ENCODE measurements at regions not wholly inside any gene's neighbourhood (a gene's known extent, or its start where the extent isn't known, plus 50 kb on each side); places are given as distances from the start of the nearest gene placed in this dataset.

DNA sequence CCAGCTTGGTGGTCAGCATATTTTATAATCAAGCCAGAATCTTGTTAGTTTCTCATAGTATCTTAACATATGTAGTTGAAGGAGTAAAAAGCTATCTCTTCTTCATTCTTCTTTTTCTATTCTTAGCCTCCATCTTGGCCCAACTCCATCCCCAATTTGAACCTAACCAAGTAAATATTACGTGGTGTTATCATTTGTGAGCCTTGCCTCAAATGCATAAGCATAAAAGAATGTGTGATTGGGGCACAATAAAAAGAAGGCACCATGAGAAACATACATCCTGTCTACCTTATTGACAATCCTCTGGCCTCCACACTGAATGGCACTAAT lies 181.4 kb upstream of the BMP4 start:
- no peak for TF ChIP-seq FOXM1 (IDR thresholded peaks at IDR 0.05; ENCODE audit: borderline replicate concordance, low read depth)
- TF ChIP-seq, protein P1, sequence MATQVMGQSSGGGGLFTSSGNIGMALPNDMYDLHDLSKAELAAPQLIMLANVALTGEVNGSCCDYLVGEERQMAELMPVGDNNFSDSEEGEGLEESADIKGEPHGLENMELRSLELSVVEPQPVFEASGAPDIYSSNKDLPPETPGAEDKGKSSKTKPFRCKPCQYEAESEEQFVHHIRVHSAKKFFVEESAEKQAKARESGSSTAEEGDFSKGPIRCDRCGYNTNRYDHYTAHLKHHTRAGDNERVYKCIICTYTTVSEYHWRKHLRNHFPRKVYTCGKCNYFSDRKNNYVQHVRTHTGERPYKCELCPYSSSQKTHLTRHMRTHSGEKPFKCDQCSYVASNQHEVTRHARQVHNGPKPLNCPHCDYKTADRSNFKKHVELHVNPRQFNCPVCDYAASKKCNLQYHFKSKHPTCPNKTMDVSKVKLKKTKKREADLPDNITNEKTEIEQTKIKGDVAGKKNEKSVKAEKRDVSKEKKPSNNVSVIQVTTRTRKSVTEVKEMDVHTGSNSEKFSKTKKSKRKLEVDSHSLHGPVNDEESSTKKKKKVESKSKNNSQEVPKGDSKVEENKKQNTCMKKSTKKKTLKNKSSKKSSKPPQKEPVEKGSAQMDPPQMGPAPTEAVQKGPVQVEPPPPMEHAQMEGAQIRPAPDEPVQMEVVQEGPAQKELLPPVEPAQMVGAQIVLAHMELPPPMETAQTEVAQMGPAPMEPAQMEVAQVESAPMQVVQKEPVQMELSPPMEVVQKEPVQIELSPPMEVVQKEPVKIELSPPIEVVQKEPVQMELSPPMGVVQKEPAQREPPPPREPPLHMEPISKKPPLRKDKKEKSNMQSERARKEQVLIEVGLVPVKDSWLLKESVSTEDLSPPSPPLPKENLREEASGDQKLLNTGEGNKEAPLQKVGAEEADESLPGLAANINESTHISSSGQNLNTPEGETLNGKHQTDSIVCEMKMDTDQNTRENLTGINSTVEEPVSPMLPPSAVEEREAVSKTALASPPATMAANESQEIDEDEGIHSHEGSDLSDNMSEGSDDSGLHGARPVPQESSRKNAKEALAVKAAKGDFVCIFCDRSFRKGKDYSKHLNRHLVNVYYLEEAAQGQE (IDR thresholded peaks at IDR 0.05; ENCODE audit: low read depth): no peak
- no peak for TF ChIP-seq RAD21 (IDR thresholded peaks at IDR 0.05; ENCODE audit: low read depth)
- TF ChIP-seq CREB1 (IDR thresholded peaks at IDR 0.05; ENCODE audit: low read depth): no peak
- no peak for TF ChIP-seq EGR1 (IDR thresholded peaks at IDR 0.05)
- no peak for TF ChIP-seq TCF12 (IDR thresholded peaks at IDR 0.05; ENCODE audit: low read depth)
- TF ChIP-seq NFIC (IDR thresholded peaks at IDR 0.05): no peak
- no peak for TF ChIP-seq CEBPB (IDR thresholded peaks at IDR 0.05)
- TF ChIP-seq, protein P2, sequence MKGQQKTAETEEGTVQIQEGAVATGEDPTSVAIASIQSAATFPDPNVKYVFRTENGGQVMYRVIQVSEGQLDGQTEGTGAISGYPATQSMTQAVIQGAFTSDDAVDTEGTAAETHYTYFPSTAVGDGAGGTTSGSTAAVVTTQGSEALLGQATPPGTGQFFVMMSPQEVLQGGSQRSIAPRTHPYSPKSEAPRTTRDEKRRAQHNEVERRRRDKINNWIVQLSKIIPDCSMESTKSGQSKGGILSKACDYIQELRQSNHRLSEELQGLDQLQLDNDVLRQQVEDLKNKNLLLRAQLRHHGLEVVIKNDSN (IDR thresholded peaks at IDR 0.05): no peak
- TF ChIP-seq ZBTB7A (IDR thresholded peaks at IDR 0.05; ENCODE audit: low read depth): no peak
- TF ChIP-seq YY1 (IDR thresholded peaks at IDR 0.05; ENCODE audit: low read depth): no peak
- no peak for TF ChIP-seq TEAD4 (IDR thresholded peaks at IDR 0.05)
- TF ChIP-seq, protein P3, sequence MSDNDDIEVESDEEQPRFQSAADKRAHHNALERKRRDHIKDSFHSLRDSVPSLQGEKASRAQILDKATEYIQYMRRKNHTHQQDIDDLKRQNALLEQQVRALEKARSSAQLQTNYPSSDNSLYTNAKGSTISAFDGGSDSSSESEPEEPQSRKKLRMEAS (IDR thresholded peaks at IDR 0.05): no peak
- no peak for TF ChIP-seq TAF1 (IDR thresholded peaks at IDR 0.05; ENCODE audit: low read depth)
- TF ChIP-seq EP300 (IDR thresholded peaks at IDR 0.05; ENCODE audit: borderline replicate concordance): no peak

DNA sequence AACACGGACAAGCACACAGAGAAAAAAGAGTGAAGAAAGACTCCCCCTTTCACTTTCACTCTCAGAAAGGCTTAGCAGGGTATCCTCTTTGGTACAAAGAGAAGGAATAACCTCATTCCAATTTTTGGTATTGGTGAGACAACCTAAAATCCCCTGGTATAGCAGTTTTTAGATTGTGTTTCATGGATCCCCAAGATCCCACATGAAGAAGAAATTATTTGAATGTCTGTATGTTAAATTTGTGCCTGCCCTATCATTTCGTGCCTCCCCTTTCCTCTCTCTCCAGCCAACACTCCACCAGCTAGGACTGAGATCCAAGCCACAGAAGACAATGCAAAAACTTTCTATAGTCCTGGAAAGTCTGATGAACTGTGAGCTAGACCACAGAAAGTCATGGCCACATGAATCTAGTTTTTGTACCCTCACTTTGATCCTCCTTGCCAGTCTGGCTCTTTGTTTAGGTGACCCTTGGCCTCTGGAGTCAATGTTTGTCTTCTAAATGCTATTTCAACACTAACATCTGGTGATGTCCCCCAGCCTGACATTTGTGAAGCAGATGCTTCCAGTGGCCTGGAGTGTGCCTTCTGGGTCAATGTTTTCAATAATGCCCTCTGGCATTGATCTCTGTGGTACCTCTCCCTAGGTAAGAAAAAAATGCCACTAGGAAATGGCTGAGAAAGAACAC lies 181.9 kb upstream of the BMP4 start:
- TF ChIP-seq ZBTB7A (IDR thresholded peaks at IDR 0.05; ENCODE audit: low read depth): no peak
- TF ChIP-seq EGR1 (IDR thresholded peaks at IDR 0.05): no peak
- TF ChIP-seq EP300 (IDR thresholded peaks at IDR 0.05; ENCODE audit: borderline replicate concordance): no peak
- no peak for TF ChIP-seq YY1 (IDR thresholded peaks at IDR 0.05; ENCODE audit: low read depth)
- TF ChIP-seq, protein P1 (IDR thresholded peaks at IDR 0.05; ENCODE audit: low read depth): no peak
- no peak for TF ChIP-seq CEBPB (IDR thresholded peaks at IDR 0.05)
- TF ChIP-seq TEAD4 (IDR thresholded peaks at IDR 0.05): no peak

DNA sequence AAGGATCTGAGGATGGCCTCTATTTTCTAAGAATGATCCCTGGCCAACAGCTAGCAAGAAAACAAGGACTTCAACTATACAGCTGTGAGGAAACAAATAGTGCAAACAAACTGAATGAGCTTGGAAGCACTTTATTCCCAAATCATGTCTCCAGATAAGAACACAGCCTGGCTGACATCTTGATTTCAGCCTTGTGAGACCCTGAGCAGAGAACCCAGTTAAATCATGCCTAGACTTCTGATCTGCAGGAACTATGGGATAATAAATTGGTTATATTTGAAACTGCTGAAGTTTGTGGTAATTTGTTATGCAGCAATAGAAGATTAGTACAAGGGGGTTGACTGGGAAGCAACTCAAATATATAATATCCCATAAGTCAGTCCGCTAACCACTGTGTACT lies 183.9 kb upstream of the BMP4 start:
- TF ChIP-seq, protein P2 (IDR thresholded peaks at IDR 0.05): no peak
- no peak for TF ChIP-seq CEBPB (IDR thresholded peaks at IDR 0.05)
- TF ChIP-seq CREB1 (IDR thresholded peaks at IDR 0.05; ENCODE audit: low read depth): no peak
- no peak for TF ChIP-seq TAF1 (IDR thresholded peaks at IDR 0.05; ENCODE audit: low read depth)
- no peak for TF ChIP-seq TCF12 (IDR thresholded peaks at IDR 0.05; ENCODE audit: low read depth)
- no peak for TF ChIP-seq TEAD4 (IDR thresholded peaks at IDR 0.05)
- no peak for TF ChIP-seq RAD21 (IDR thresholded peaks at IDR 0.05; ENCODE audit: low read depth)
- TF ChIP-seq, protein P3 (IDR thresholded peaks at IDR 0.05): no peak
- TF ChIP-seq FOXM1 (IDR thresholded peaks at IDR 0.05; ENCODE audit: borderline replicate concordance, low read depth): no peak
- no peak for TF ChIP-seq EGR1 (IDR thresholded peaks at IDR 0.05)
- no peak for TF ChIP-seq EP300 (IDR thresholded peaks at IDR 0.05; ENCODE audit: borderline replicate concordance)
- TF ChIP-seq, protein P1 (IDR thresholded peaks at IDR 0.05; ENCODE audit: low read depth): no peak
- no peak for TF ChIP-seq ZBTB7A (IDR thresholded peaks at IDR 0.05; ENCODE audit: low read depth)

DNA sequence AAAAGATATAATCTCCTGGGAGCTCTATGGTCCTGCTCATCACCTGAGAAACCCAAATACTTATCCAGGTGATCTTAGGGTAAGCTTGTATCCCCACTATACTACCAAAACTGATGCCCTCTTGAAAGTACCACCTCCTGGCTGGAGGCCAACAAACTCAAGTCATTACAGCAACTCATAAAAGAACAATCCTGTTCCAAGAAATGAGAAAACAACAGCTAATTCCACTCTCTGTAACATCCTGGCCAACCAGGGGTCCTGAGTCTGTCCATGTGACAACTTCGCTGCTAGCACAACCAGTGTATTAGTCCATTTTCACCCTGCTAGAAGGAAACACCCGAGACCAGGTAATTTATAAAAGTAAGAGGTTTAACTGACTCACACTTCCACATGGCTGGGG lies 190.0 kb upstream of the BMP4 start:
- TF ChIP-seq TCF12 (IDR thresholded peaks at IDR 0.05; ENCODE audit: low read depth): no peak
- no peak for TF ChIP-seq YY1 (IDR thresholded peaks at IDR 0.05; ENCODE audit: low read depth)

DNA sequence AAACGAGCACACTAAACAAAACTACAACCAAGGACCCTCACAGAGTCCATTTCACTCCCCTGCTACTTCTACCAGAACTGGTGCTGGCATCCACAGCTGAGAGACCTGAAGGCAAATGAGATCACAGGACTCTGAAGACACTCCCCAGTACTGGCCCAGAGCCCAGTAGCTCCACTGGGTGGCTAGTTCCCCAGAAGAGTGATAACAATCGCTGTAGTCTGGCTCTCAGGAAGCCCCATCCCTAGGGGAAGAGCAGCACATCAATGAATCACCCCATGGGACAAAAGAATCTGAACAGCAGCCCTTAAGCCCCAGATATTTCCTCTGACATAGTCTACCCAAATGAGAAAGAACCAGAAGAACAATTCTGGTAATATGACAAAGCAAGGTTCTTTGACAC lies 190.7 kb upstream of the BMP4 start:
- TF ChIP-seq, protein P2 (IDR thresholded peaks at IDR 0.05): no peak
- TF ChIP-seq, protein P1 (IDR thresholded peaks at IDR 0.05; ENCODE audit: low read depth): no peak
- TF ChIP-seq RAD21 (IDR thresholded peaks at IDR 0.05; ENCODE audit: low read depth) (no peak), TAF1 (IDR thresholded peaks at IDR 0.05; ENCODE audit: low read depth) (no peak), FOXM1 (IDR thresholded peaks at IDR 0.05; ENCODE audit: borderline replicate concordance, low read depth) (no peak), CREB1 (IDR thresholded peaks at IDR 0.05; ENCODE audit: low read depth) (no peak)

Data from Ishikawa (cell line).